Stimulated activated CD8-positive, alpha-beta memory T cell treated with anti-CD3 and anti-CD28 coated beads, Interleukin-7, amount 100 ng/mL, for 48 hours (primary cell): ENCODE measurements at regions not wholly inside any gene's neighbourhood (a gene's known extent, or its start where the extent isn't known, plus 50 kb on each side); places are given as distances from the start of the nearest gene placed in this dataset.

Experiments
- DNase-seq, 2 donors: peaks; one replicate each; pipeline ENCODE4 v3.0.0-alpha.2; 2020; ENCODE audit warnings: low read depth in 1 of 2; ENCODE audit errors: extremely low read depth in 1 of 2

DNA sequence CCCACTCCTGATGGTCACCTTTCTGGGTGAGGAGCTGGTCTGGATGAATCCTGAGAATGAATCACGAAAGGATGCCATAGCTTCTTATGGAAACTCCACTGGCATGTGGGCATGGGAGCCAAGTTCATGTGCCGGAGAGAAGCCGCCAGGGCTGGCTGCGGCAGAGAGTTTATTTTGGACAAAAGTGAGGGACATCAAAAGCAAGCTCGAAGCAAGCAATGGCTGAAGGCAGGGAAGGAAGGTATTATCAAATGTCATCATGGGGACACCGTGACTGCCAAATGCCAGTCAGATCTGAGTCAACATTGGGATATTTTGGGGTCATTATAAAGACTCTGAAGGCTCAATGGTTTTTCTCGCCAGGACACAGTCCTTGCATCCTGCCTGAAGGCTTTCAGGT is 249.1 kb downstream of the QKI start:
- no peak for DNase-seq

- no peak for DNase-seq
Measured at GRCh38 chr6:163662604-163663225, 248.2 kb downstream of the QKI start.

GRCh38 chr6:163661272-163661671 is 246.8 kb downstream of the QKI start:
- DNase-seq: no peak

GRCh38 chr6:163659803-163660202 is 245.3 kb downstream of the QKI start:
- DNase-seq: no peak

- DNase-seq: no peak
Measured at GRCh38 chr6:163655217-163656121, 241.0 kb downstream of the QKI start.

DNA sequence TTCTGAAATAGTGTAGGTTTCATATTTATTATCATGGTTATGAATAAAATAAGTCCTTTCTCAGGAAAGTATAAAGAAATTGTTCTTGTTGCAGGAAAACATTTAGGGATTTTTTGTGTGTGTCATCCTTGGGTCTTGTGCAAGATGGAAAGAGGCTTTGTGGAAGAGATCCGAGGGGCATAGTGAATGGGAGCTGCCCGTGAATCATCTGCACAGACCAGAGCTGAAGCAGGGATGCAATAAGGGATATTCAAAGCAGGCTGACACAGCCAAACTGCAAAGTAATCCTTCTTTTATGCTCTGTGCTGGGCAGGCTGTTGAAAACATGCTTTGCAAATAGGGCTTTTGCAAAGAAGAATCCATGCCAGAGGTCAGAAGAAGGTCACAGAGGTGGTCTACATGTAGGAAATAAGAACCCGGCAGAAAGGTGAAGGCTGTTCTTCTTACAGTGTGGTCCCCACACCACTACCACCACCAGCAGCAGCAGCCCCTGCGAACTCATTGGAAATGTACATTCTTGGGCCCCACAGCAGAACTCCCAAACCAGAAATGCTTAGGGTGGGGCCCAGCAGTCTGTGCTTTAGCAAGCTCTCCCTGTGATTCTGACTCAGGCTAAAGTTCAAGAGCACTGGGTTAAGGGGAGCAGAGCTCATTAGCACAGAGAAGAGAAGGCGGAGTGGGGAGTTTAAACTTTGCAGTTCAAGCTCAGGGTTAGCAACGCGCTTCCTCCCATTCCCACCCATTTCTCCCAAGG is 237.6 kb downstream of the QKI start:
- DNase-seq: no peak

- DNase-seq: no peak
Measured at GRCh38 chr6:163651426-163651825, 236.9 kb downstream of the QKI start.

DNA sequence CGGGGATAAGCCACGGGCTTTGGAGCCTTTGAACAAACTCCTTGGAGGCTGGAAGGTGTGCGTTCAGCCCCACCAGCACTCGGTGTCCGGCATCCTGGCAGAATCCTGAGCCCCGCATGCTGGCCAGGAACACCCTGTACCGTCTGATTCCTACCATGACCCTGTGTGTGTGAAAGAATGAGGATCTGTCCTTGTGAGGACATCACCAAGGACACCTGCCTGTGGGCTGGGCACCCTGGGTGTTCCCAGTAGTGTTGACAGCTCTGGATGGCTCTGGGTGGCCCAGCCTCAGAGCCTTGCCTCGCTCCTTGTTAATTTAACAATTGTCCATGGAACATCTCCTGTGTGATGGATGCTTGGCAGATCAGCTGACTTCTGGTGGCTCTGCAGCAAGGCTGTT is 234.3 kb downstream of the QKI start:
- DNase-seq: no peak

GRCh38 chr6:163647624-163648023 is 233.1 kb downstream of the QKI start:
- no peak for DNase-seq

- no peak for DNase-seq
Measured at GRCh38 chr6:163646866-163647265, 232.3 kb downstream of the QKI start.

DNA sequence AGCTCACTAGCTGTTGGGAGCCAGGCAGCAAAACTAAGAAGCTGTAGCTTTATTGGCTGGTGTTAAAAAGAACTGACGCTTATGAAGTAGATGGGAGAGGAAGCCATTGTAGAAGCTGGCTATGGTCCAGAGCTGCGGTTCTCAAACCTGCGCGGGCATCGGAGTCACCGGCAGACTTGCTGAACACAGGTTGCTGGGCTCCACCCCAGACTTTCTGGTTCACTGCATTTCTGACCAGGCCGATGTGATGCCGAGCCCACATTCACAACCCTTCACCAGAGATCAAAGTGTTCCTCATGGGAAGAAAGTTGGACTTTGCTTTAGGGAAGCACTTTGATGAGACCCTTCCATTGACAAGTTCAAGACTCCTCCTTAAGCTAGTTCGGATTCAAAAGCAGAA is 231.6 kb downstream of the QKI start:
- DNase-seq: no peak

DNA sequence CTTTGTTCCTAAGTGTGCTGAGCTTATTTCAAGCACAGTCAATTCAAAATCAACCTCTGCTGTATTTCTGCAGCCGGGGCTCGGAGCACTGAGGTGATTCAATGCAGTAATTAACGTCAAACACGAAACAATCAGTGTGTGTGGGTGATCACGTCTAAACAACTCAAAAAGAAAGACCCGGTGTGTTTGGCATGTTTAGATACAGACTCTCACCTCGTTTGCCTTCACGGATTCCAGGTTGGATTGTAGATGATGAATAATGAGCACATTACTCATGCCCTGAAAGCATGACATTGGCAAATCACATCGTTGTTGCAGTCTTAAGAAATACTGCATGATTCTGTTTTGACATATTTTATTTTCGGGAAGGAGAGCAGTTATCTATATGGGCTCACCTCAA is 231.0 kb downstream of the QKI start:
- no peak for DNase-seq

DNA sequence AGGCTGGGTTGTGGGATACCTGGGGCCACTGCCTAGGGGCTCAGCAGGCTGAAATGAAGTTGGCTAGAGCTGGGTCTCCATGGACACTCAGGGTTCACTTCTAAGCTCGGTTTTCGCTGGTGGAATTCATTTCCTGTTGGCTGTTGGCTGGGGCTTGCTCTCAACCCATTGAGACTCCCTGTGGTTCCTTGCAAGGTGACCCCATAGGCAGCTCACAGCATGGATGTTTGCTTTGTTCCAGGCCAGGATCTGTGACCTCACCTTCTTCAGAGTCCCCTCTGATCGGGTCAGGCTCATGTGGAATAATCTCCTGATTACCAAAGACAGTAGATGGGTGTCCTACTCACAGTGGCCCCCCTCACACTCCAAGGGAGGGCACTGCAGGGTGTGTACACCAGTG is 229.3 kb downstream of the QKI start:
- DNase-seq: no peak

DNA sequence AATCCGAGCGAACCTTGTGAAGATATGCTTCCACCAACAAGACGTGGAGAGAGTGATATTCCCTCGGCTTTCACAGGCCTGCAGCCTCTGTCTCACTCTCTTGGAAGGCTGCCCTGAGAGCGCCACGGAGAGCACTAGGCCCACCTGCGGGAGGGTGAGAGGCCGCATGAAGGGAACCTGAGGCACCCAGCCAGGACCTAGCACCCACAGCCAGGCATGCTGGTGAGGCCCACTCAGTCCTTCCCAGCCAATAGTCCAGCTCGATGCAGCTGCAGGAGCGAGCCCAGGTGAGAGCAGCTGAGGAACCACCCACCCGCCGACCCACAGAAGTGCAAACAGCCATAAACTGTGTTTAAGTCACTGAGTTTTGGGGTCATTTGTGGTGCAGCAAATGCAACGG is 227.2 kb downstream of the QKI start:
- DNase-seq: no peak

GRCh38 chr6:163640641-163641040 is 226.1 kb downstream of the QKI start:
- DNase-seq: no peak

DNA sequence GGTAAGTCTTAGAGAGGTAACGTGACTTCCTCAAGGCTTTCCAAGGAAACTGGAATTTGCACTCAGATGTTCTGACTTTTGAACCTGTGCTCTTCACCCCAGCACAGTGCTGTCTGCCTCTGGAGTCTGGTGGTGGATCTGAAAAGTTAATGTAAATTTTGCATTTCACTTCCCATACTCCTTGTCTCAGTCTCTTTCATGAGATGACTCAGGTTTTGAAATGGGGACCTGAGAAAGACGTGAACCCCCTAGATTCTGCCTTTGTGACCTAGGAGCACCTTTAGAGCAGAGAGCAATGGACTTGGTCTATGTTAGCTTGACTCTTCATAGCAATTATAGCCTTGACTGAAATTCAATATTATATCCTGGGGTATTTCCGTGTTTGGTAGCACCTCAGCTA is 223.0 kb downstream of the QKI start:
- no peak for DNase-seq

DNA sequence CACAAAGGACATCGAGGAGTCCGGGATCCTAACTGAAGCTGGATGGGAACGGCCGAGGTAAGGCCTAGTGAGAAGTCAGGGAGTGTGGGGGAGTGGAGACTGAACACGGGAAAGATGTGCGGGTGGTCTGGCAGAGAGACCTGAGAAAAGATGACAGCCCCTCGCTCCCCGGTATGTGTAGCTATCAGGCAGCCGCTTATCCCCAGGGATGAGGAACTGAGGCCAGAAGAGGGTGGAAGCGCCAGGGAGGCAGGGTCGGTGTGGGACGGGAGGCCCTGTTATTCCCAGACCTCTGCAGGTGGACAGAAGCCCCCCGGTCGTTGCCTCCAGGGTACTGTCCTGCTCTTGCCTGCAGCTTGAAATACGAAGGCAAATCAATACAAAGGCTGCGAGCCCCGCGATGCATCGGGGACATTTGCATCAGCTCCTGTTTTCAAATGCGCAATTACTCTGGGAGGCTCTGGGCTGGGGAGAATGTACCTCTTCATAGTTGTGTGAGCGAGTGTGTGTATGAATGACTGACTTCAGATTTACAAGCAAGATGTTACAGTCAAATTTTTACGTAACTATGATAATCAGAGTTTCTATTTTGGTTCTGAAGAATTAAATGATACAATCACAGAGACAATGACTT is 221.3 kb downstream of the QKI start:
- DNase-seq: no peak

DNA sequence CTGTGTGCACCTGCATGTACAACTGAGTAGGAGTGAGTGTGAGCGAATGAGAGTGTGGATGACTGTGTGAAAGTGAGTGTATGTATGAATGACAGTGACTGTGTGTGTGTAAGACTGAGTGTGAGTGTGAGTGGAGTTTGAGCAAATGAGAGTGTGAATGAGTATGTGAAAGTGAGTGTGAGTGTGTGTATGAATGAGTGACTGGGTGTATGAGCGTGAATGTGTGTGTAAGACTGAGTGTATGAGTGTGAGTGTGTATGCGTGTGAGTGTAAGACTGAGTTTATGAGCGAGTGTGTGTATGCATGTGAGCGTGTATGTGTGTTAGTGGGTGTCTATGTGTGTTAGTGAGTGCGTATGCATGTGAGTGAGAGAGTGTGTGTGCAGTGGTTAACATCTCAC is 220.8 kb downstream of the QKI start:
- no peak for DNase-seq

DNA sequence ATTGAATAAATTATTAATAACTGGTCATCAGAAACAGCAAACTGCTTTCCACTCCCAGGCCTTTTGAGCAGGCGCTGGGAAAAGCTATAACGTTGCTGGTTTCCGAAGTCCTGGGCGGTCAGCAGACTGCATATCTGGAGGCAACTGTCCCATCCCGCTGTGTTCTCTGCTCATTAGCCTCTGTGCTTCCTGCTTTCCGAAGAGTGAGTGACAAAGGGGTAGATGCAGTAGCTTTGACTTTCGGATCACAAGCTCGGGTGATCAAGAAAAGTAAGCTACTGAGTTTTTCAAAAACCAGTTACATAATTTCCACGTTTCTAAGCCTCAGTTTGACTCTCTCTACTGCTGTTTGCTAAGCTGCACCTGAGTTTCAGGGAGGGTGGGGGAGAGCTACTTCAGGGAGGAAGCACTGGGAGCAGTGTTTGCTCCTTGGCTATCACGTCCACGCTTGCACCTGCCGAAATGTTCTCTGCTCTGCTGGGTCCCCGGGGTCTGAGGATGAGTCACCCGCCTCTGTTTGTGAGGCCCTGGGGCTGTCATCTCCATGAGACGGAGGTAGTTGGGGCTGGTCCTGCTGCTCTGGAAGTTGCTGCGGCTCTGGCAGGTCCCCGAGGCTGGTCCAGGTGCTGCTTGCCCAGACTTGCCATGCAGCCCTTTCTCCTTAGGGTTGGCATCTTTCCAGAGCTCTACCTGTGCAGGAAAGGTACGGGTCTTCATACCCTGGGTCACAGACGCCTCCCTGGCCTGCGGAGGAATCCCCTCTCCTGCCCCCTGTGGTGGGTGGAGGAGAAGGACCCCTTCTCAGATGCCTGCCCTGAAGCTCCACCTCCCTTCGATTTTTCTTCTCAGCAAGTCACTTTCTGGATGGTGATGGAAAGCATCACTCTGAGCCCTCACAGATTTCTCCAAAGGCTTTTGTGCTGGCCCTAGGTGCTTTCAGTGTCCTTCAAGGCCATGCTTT is 220.0 kb downstream of the QKI start:
- no peak for DNase-seq

DNA sequence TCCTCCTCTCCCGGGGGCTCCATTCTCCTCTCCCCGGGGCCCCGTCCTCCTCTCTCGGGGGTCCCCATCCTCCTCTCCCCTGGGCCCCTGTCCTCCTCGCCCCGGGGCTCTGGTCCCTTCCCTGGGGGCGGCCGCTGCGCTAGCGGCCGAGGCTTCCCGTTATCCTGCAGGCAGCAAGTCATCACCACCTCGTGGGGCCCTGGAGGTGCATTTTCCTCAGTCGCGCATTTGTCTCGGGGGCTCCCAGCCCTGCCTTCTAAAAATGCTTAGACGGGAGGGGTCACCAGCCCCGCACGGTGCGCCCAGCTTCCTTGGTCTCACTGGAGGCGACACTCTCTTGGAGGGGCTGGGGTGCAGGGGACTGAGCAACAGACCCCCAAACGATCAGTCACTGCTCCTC is 216.5 kb downstream of the QKI start:
- no peak for DNase-seq
